GM12874 (cell line): ENCODE measurements at regions not wholly inside any gene's neighbourhood (a gene's known extent, or its start where the extent isn't known, plus 50 kb on each side); places are given as distances from the start of the nearest gene placed in this dataset.

Experiments used
- TF ChIP-seq, protein P1 (sequence below): IDR thresholded peaks from 2 replicates; pipeline ENCODE4 v1.5.1; 2011; ENCODE audit warnings: low read depth, mild to moderate bottlenecking, control low read depth, low read length, moderate library complexity; ENCODE audit not compliant: insufficient read depth

DNA sequence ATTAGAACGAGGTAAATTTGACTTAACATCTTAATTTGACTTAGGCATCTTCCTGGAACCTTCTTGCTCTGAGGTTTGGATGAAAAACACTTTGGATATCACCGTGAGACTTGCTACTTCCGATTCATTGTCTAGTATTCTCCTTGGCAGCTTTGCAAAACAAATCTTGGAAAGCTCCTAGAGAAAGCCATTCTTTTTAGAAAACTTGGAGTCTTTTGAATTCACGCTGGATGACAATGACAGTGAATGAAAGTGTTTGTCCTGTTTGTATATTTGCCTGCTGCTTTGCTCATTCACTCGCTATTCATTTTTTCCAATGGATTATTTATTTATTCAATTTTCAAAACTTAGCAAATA lies 222.1 kb upstream of the HMGA2 start:
- TF ChIP-seq, protein P1, sequence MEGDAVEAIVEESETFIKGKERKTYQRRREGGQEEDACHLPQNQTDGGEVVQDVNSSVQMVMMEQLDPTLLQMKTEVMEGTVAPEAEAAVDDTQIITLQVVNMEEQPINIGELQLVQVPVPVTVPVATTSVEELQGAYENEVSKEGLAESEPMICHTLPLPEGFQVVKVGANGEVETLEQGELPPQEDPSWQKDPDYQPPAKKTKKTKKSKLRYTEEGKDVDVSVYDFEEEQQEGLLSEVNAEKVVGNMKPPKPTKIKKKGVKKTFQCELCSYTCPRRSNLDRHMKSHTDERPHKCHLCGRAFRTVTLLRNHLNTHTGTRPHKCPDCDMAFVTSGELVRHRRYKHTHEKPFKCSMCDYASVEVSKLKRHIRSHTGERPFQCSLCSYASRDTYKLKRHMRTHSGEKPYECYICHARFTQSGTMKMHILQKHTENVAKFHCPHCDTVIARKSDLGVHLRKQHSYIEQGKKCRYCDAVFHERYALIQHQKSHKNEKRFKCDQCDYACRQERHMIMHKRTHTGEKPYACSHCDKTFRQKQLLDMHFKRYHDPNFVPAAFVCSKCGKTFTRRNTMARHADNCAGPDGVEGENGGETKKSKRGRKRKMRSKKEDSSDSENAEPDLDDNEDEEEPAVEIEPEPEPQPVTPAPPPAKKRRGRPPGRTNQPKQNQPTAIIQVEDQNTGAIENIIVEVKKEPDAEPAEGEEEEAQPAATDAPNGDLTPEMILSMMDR: no peak

- TF ChIP-seq, protein P1: peak; percentile 56
These were observed 221.5 kb upstream of the HMGA2 start for GRCh38 chr12:65602610-65603295.

DNA sequence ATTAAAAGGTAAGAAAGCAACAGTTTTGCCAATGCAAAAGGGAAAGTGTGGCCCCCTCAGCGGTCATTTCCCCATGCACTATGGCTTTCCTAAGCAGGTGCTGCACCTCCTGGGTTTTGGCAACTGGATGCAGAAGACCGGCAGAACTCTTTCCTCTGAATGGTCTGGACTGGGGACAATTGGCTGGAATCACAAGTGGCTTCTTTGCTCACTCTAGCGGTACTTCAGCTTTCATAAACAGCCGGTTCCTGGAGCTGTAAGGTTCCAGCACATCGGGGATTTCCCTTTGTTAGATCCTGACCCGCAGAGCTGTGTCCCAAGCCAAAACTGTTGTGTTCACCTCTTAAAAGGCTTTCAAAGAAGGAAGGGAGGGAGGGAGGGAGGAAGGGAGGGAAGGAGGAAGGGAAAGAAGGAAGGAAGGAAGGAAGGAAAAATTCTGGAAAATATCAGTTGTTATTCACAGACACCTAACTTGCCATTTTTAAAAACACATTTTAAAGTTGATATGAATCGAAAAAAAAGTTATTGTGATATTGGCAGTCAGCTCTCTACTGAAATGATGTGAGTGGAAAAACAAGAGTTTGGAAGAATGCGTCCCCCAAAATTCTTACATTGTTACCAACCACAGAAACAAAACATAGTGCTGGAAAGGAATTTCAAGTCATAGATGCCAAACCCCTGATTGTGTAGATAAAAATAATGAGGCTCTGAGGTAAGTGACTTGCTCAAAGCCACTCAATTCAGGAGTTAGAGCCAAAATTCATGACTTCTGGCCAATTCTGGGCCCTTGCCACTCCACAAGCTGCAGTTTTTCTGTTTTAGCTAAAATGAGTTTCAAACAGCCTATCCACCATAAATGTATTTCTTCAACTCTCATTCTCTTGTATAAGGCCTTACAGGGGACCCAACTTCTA lies 220.6 kb upstream of the HMGA2 start:
- TF ChIP-seq, protein P1: no peak

- TF ChIP-seq, protein P1: no peak
These were observed 219.3 kb upstream of the HMGA2 start for GRCh38 chr12:65605019-65605418.

GRCh38 chr12:65606008-65606766 lies 218.1 kb upstream of the HMGA2 start:
- TF ChIP-seq, protein P1: no peak

DNA sequence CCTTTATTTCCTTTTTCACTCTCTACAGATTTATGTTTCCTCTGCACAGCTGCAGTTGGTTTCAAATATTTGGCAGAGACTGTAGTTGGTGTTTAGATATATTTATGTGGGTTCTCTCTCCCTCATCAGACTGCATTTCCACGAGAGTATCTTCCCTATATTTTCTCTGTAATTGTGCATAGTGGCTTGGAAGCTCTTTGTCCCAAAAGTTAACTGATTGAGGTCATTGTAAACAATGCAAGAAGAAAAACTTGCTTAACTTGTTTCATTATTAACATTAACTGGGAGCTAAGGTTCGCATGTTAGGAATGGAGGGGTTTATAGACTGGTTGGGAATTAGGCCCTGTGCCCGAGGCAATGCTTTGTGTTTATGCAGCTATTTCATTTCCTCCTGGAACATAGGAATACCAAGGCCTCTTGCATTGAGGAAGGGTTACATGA lies 216.9 kb upstream of the HMGA2 start:
- TF ChIP-seq, protein P1: no peak
